ENCODE measurements at regions not wholly inside any gene's neighbourhood (a gene's known extent, or its start where the extent isn't known, plus 50 kb on each side); places are given as distances from the start of the nearest gene placed in this dataset.

- H3K79me2 ChIP-seq (replicated peaks; ENCODE audit: insufficient read depth, low read length): no peaks in the 10 kb centered on the region
- H4K20me1 ChIP-seq (ENCODE audit: insufficient read depth): no peaks in the 10 kb centered on the region
- no peak overlapping the region for H3K4me3 ChIP-seq (ENCODE audit: low read length)
- no peaks in the 10 kb centered on the region for H3K27me3 ChIP-seq (ENCODE audit: insufficient read depth, low read depth, low read length)
- TF ChIP-seq EZH2 (IDR thresholded peaks at IDR 0.05; ENCODE audit: borderline replicate concordance, insufficient read depth, low read length, poor library complexity, severe bottlenecking) (no peak), CTCF (IDR thresholded peaks at IDR 0.05; ENCODE audit: poor library complexity, severe bottlenecking) (no peak), MXI1 (conservative IDR thresholded peaks at IDR 0.05; ENCODE audit: poor library complexity, severe bottlenecking) (no peak), RAD21 (conservative IDR thresholded peaks at IDR 0.05) (no peak)
- no peaks in the 10 kb centered on the region for H3K9me3 ChIP-seq (ENCODE audit: low read length)
- H3K36me3 ChIP-seq (ENCODE audit: insufficient read depth, low read length): no peaks in the 10 kb centered on the region
- no peaks in the 10 kb centered on the region for H3F3A ChIP-seq (ENCODE audit: insufficient read depth, low read length, poor library complexity, severe bottlenecking)
- H3K4me2 ChIP-seq (ENCODE audit: low read length): no peak overlapping the region
- no peak overlapping the region for H2AFZ ChIP-seq (ENCODE audit: low read depth, low read length)
- H3K27ac ChIP-seq (ENCODE audit: low read length): no peak overlapping the region
- no peaks in the 10 kb centered on the region for H3K9me2 ChIP-seq (ENCODE audit: insufficient read depth, low read length)
- H3K9ac ChIP-seq (ENCODE audit: low read length): no peak overlapping the region
Observed at GRCh38 chr6:99110029-99110428, 162.3 kb upstream of the FBXL4 start.

GRCh38 chr6:99104218-99104617, 156.5 kb upstream of the FBXL4 start:
- H4K20me1 ChIP-seq (ENCODE audit: insufficient read depth): no peaks in the 10 kb centered on the region
- TF ChIP-seq MXI1 (conservative IDR thresholded peaks at IDR 0.05; ENCODE audit: poor library complexity, severe bottlenecking): no peak
- TF ChIP-seq SMC3 (conservative IDR thresholded peaks at IDR 0.05; ENCODE audit: poor library complexity): no peak
- TF ChIP-seq TAF1 (IDR thresholded peaks at IDR 0.05; ENCODE audit: low read depth): no peak
- TF ChIP-seq POLR2AphosphoS5 (IDR thresholded peaks at IDR 0.05): no peak
- TF ChIP-seq EP300 (conservative IDR thresholded peaks at IDR 0.05; ENCODE audit: poor library complexity, severe bottlenecking): no peak
- no peak for TF ChIP-seq RAD21 (conservative IDR thresholded peaks at IDR 0.05)
- TF ChIP-seq CTCF (IDR thresholded peaks at IDR 0.05; ENCODE audit: poor library complexity, severe bottlenecking): no peak
- TF ChIP-seq REST (IDR thresholded peaks at IDR 0.05; ENCODE audit: borderline replicate concordance): no peak
- no peak for TF ChIP-seq EZH2 (IDR thresholded peaks at IDR 0.05; ENCODE audit: borderline replicate concordance, insufficient read depth, low read length, poor library complexity, severe bottlenecking)
- no peak overlapping the region for H3K9ac ChIP-seq (ENCODE audit: low read length)
- no peak overlapping the region for H3K27ac ChIP-seq (ENCODE audit: low read length)
- H3K4me2 ChIP-seq (ENCODE audit: low read length): no peak overlapping the region
- H3K36me3 ChIP-seq (ENCODE audit: insufficient read depth, low read length): no peaks in the 10 kb centered on the region
- H3K9me3 ChIP-seq (ENCODE audit: low read length): no peaks in the 10 kb centered on the region
- H2AFZ ChIP-seq (ENCODE audit: low read depth, low read length): no peak overlapping the region
- no peaks in the 10 kb centered on the region for H3K79me2 ChIP-seq (replicated peaks; ENCODE audit: insufficient read depth, low read length)
- H3K27me3 ChIP-seq (ENCODE audit: insufficient read depth, low read depth, low read length): no peaks in the 10 kb centered on the region
- H3K4me3 ChIP-seq (ENCODE audit: low read length): no peak overlapping the region
- H3F3A ChIP-seq (ENCODE audit: insufficient read depth, low read length, poor library complexity, severe bottlenecking): no peaks in the 10 kb centered on the region
- H3K9me2 ChIP-seq (ENCODE audit: insufficient read depth, low read length): no peaks in the 10 kb centered on the region
